ENCODE measurements at regions not wholly inside any gene's neighbourhood (a gene's known extent, or its start where the extent isn't known, plus 50 kb on each side); places are given as distances from the start of the nearest gene placed in this dataset.

- TF ChIP-seq CTCF (IDR thresholded peaks at IDR 0.05; ENCODE audit: borderline replicate concordance, extremely low read depth, low read length, poor library complexity, severe bottlenecking) (no peak), EZH2 (IDR thresholded peaks at IDR 0.05; ENCODE audit: borderline replicate concordance, low read depth, low read length, severe bottlenecking) (no peak)
These were observed 86.5 kb downstream of the SPCS3 start for GRCh38 chr4:176406297-176406696.

Data from DND-41 (cell line).